Heart left ventricle (tissue), 13 donors: ENCODE measurements at regions not wholly inside any gene's neighbourhood (a gene's known extent, or its start where the extent isn't known, plus 50 kb on each side); places are given as distances from the start of the nearest gene placed in this dataset.

Experiments used
- POLR2A ChIP-seq, 2 donors: fragments of 450-650 bp; IDR thresholded peaks; one replicate each; pipeline ENCODE4 v1.6.1; 2017; ENCODE audit warnings: antibody characterized with exemption in 2 of 2, mild to moderate bottlenecking in 2 of 2, moderate library complexity in 2 of 2
- TF ChIP-seq, protein P1 (sequence below), 12 donors: fragments of 200-600 bp; sonication (generic) in 4 of 12; IDR thresholded peaks; one replicate each; pipeline versions ENCODE4 v1.5.0 to v1.8.0; 2018 to 2022; ENCODE audit warnings: antibody characterized with exemption in 12 of 12, mild to moderate bottlenecking in 5 of 12
- donor health status: ischemic (EF 13 %, LVEDD 7.1; RV severe dilation, severe dysfunction).
- donor health status: DM: no; HTN: yes; CAD: no.
- donor health status: DM: no; HTN: no; CAD: no.
- donor health status: ischemic (EF 25% LVEDD 6.9; RV normal size, moderate dysfunction).
- donor health status: ischemic (EF 25% LVEDD 5.7; RV mildly dilated, moderate dysfunction).
- donor health status: ischemic (EF 35%, LVEDD 5.7; RV mildly dilated, moderate dysfunction).
- donor health status: nonischemic (EF 11% LVEDD 7.7; RV severe dilation, severe dysfunction).
- donor health status: DM: yes; HTN: yes; CAD: no.
- donor health status: PGD.
- donor health status: ischemic (EF 29% LVEDD 5.4; RV normal size, mild dysfunction).
- donor health status: nonischemic (EF 23%, LVEDD 6.1; RV moderate dilation, normal function).

DNA sequence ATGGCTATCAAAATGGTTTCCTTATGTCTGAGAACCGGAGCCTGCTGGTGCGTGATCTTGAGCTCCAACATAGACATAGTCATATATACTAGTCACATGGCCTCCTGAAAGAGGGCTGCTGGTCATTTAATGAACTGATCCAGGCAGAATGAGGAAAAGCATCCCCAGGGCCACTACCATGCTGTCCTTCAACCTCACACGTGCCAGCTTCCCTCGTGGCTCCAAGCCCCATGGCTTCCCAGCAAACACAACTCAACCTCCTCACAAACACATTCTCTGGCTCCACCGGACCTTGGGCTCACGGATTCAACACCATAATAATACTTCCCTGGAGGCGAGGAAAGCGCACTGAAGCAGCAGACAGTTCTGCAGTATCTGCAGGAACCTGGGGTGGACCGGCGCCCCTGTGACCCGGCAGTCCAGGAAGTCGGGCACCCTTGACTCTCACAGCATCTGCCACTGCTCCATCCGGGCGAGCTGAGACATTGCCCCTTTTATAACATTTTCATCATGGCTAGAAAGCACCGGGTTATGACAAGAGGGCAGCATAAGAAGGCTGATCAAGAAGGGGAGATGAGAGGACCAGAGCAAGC lies 57.2 kb upstream of the CDH5 start:
- TF ChIP-seq, protein P1, sequence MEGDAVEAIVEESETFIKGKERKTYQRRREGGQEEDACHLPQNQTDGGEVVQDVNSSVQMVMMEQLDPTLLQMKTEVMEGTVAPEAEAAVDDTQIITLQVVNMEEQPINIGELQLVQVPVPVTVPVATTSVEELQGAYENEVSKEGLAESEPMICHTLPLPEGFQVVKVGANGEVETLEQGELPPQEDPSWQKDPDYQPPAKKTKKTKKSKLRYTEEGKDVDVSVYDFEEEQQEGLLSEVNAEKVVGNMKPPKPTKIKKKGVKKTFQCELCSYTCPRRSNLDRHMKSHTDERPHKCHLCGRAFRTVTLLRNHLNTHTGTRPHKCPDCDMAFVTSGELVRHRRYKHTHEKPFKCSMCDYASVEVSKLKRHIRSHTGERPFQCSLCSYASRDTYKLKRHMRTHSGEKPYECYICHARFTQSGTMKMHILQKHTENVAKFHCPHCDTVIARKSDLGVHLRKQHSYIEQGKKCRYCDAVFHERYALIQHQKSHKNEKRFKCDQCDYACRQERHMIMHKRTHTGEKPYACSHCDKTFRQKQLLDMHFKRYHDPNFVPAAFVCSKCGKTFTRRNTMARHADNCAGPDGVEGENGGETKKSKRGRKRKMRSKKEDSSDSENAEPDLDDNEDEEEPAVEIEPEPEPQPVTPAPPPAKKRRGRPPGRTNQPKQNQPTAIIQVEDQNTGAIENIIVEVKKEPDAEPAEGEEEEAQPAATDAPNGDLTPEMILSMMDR (IDR thresholded peaks at IDR 0.05) = no peak
- TF ChIP-seq POLR2A (IDR thresholded peaks at IDR 0.05) = no peak
